AG10803 (cell line): ENCODE measurements at regions not wholly inside any gene's neighbourhood (a gene's known extent, or its start where the extent isn't known, plus 50 kb on each side); places are given as distances from the start of the nearest gene placed in this dataset.

Source experiments
- DNase-seq: peaks from one replicate; pipeline ENCODE4 v3.0.0; 2010; ENCODE audit warnings: low read depth
- H3K4me3 ChIP-seq: 2 replicates; pipeline ENCODE4 v1.5.1; 2011; ENCODE audit warnings: mild to moderate bottlenecking, low read length, control low read depth
- TF ChIP-seq, protein P1 (sequence below): conservative IDR thresholded peaks from 2 replicates; pipeline ENCODE4 v1.5.1; 2011; ENCODE audit warnings: mild to moderate bottlenecking, low read length, control low read depth, inconsistent platforms

DNA sequence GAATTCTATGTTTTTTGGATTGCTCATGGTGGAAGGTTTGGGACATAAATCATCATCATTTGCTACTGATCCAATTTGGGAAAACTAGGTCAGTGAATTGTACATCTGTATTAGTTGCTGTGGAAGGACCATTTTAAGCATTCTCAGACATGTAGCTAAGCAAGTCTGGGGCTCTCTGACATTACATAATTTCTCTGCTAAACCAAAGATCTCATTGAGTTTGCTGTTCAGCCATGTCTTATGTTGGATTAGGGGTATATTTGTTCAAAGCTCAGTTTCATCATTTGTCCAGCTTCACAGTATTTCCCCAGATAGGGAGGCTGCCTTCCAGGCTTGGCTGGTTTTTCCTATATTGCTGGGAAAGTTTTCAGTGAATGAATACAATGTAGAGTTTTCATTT, 399.7 kb downstream of the MTX2 start:
- TF ChIP-seq, protein P1, sequence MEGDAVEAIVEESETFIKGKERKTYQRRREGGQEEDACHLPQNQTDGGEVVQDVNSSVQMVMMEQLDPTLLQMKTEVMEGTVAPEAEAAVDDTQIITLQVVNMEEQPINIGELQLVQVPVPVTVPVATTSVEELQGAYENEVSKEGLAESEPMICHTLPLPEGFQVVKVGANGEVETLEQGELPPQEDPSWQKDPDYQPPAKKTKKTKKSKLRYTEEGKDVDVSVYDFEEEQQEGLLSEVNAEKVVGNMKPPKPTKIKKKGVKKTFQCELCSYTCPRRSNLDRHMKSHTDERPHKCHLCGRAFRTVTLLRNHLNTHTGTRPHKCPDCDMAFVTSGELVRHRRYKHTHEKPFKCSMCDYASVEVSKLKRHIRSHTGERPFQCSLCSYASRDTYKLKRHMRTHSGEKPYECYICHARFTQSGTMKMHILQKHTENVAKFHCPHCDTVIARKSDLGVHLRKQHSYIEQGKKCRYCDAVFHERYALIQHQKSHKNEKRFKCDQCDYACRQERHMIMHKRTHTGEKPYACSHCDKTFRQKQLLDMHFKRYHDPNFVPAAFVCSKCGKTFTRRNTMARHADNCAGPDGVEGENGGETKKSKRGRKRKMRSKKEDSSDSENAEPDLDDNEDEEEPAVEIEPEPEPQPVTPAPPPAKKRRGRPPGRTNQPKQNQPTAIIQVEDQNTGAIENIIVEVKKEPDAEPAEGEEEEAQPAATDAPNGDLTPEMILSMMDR, result no peak
- no peak overlapping the region for H3K4me3 ChIP-seq

DNA sequence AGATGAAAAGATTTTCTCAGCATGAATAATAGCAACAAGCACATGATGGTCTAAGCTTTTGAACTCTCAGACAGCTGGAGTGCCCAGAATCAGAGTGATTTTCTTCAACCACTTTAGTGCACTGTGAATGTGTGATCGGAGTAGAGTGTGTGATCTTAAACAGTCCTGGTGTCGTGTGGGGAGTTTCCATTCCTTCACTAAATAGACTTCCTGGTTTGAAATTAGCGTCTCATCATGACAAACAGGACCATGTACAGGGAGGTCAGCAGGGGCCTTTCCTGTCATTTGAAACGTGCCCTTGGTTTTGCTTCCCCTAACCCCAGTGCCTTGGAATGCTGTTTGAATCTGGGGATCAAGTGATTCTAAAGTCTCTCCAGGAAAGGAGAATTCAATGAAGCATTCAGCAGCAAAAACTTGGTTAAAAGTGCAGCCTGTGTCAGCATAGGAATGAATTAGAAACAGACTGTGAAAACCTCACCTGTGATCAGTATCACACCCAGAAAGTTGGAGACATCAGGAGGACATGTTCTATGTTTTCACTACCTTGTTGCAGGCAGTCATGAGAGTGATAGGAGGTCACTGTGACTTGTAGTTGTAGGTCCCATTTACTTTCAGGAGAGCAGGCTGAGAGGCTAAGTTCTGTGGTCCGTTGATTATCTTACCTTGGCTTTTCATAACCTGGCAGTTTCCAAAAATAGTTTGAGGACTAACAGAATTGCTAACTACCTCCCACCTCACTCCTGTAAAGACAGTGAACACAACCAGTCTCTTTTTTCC, 400.3 kb downstream of the MTX2 start:
- no peak for DNase-seq
- TF ChIP-seq, protein P1, result no peak
- no peak overlapping the region for H3K4me3 ChIP-seq

More for the DNA sequence above, 399.7 kb downstream of the MTX2 start:
- peak; percentile 27 for DNase-seq

DNA sequence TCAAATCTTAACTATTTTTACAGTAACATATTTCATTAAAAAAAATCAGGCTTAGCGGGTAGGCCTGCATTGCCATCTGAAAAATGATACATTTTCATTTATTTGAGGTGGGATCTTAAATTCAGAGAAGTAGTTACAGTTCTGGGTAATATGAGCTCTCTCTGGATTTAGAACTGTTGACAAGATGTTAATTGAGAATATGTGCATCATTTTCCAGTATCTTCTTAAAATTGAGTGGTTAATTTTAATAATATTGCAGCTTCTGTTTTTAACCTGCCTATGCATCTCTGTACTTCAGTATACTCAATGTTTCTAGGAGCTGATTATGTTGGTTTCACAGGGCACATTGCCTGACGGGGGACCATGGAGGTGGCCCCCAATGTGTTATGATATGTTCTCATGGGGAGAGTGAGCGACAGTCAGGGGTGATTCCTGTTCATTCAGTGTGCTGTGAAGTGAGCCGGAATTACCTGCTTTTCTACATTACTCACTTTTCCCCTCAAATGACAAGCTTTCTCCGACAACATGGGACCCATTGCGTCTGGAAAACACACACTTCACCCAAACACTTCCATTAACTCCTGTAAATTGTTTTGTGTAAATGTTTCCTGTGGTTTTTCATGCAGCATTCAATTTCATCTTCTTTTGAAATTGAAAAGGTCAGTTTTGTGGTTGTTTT, 406.2 kb downstream of the MTX2 start:
- DNase-seq, result no peak
- no peak overlapping the region for H3K4me3 ChIP-seq
- TF ChIP-seq, protein P1, result no peak

DNA sequence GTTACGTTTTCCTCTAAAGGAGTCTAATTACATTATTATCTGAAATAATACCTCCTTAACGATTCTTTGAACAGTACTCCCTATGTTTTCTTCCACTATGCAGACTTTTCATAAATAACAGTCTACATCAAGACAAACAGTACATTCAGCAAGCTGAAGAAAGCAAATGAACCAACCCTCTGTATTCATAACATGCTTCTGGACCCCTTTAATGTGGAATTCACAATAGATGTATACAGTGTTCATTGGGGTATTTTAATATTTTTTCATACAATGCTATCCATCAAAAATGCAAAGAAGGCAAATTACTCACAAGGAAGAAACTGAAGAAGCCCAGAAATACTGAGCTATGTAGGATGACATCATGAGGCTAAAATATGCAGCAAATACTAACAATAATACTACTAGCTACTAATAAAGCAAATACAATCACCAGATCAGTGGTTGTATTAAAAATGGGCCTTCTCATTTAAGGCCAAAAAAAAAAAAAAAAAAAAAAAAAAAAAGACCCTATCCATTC, 408.6 kb downstream of the MTX2 start:
- DNase-seq, result no peak
- TF ChIP-seq, protein P1, result no peak
- H3K4me3 ChIP-seq, result no peak overlapping the region

DNA sequence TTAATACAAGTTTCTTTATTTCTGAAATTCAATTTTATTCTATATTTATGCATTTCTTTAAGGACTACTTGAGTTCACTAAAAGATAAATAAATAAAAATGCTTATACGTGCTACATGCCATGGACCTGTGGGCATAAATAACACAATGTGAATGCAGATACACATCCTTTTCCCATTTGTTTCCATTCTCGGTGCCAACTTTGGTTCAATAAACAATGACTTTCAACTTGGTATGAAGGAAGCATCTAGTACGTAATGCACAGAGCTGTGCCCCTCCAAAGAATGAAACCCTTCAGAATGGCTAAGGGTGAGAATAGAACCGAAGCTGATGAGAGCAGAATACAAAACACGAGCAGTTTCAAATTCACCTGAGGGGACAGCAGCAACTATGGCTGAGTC, 409.3 kb downstream of the MTX2 start:
- TF ChIP-seq, protein P1, result no peak
- no peak for DNase-seq
- H3K4me3 ChIP-seq, result no peak overlapping the region

DNA sequence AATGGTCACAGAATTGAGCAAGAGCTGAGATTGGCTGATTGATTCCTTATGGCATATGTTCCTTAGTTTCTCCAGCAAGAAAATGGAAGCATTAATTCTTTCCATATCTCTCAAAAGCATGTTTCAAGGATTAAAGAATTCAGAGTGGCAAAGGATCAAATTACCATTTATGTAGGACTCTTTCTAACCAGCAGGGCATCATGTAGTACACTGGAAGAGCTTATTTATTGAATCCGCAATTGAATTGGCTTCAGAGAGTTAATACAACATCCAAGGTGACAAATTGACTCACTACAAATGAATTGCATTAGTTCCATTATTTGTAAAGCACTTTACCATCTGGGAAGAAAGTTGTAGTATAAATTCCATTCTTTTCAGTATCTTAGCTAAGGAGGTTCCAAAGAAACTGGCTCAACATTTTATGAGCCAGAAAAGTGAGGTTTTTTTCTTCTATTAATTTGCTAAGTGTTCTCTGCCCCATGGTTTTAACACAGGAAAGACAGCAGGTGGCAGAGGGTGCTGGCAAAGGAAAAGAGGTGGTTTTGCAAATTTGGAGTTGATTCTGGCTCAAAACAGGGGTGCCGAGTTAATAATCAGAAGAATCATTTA, 409.9 kb downstream of the MTX2 start:
- TF ChIP-seq, protein P1, result 0 out of 2 replicates have a peak, but pooled peaks have one; percentile 4
- H3K4me3 ChIP-seq, result no peak overlapping the region
- DNase-seq, result no peak
